ENCODE measurements at regions not wholly inside any gene's neighbourhood (a gene's known extent, or its start where the extent isn't known, plus 50 kb on each side); places are given as distances from the start of the nearest gene placed in this dataset.

- TF ChIP-seq, protein P1, sequence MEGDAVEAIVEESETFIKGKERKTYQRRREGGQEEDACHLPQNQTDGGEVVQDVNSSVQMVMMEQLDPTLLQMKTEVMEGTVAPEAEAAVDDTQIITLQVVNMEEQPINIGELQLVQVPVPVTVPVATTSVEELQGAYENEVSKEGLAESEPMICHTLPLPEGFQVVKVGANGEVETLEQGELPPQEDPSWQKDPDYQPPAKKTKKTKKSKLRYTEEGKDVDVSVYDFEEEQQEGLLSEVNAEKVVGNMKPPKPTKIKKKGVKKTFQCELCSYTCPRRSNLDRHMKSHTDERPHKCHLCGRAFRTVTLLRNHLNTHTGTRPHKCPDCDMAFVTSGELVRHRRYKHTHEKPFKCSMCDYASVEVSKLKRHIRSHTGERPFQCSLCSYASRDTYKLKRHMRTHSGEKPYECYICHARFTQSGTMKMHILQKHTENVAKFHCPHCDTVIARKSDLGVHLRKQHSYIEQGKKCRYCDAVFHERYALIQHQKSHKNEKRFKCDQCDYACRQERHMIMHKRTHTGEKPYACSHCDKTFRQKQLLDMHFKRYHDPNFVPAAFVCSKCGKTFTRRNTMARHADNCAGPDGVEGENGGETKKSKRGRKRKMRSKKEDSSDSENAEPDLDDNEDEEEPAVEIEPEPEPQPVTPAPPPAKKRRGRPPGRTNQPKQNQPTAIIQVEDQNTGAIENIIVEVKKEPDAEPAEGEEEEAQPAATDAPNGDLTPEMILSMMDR (IDR thresholded peaks at IDR 0.05): no peak
- no peak for TF ChIP-seq EP300 (IDR thresholded peaks at IDR 0.05)
- TF ChIP-seq POLR2AphosphoS5 (IDR thresholded peaks at IDR 0.05): no peak
These were observed 187.0 kb upstream of the BMP2 start for GRCh38 chr20:6580486-6580885.

Data from upper lobe of left lung (tissue), 4 donors.